CD14-positive monocyte (primary cell): ENCODE measurements at regions not wholly inside any gene's neighbourhood (a gene's known extent, or its start where the extent isn't known, plus 50 kb on each side); places are given as distances from the start of the nearest gene placed in this dataset.
"Not testable (repeated sequence)": the region's sequence is repeated elsewhere in the genome, so short reads cannot be mapped to it uniquely, and the experiment has no call there.

ENCODE experiments used
- DNase-seq, 3 donors: peaks; one replicate each; pipeline ENCODE4 v3.0.0-alpha.2; 2011 to 2022
- H2AFZ ChIP-seq: 2 replicates; pipeline ENCODE4 v1.6.0; 2012; ENCODE audit warnings: mild to moderate bottlenecking, low read depth, low read length, inconsistent platforms; ENCODE audit not compliant: insufficient read depth, poor library complexity, severe bottlenecking
- H3K27ac ChIP-seq, 2 donors: 1 replicate in 1 of 2; 2 replicates in 1 of 2; pipeline ENCODE4 v1.5.1; 2012 to 2013; ENCODE audit warnings: low read length in 2 of 2, control low read depth in 1 of 2, inconsistent platforms in 1 of 2, low read depth in 1 of 2, mild to moderate bottlenecking in 1 of 2
- H3K27me3 ChIP-seq, 2 donors: one replicate each; pipeline versions ENCODE4 v1.6.0 to v1.6.1; 2011 to 2013; ENCODE audit warnings: low read length in 2 of 2; ENCODE audit not compliant: control insufficient read depth in 2 of 2, insufficient read depth in 2 of 2
- H3K36me3 ChIP-seq, 2 donors: replicated peaks in 1 of 2; 1 replicate in 1 of 2; 2 replicates in 1 of 2; pipeline versions ENCODE4 v1.5.1 to v1.6.1; 2012 to 2013; ENCODE audit warnings: low read length in 2 of 2, control low read depth in 1 of 2, inconsistent platforms in 1 of 2, mild to moderate bottlenecking in 1 of 2; ENCODE audit not compliant: insufficient read depth in 2 of 2, control insufficient read depth in 1 of 2
- H3K4me1 ChIP-seq, 2 donors: 1 replicate in 1 of 2; 2 replicates in 1 of 2; pipeline versions ENCODE4 v1.5.1 to v1.6.1; 2012 to 2013; ENCODE audit warnings: low read length in 2 of 2, control low read depth in 1 of 2, inconsistent platforms in 1 of 2, mild to moderate bottlenecking in 1 of 2, moderate library complexity in 1 of 2; ENCODE audit not compliant: insufficient read depth in 2 of 2, control insufficient read depth in 1 of 2
- H3K4me2 ChIP-seq: replicated peaks from 2 replicates; pipeline ENCODE3; 2012; ENCODE audit warnings: low read length, moderate library complexity, mild to moderate bottlenecking; ENCODE audit not compliant: poor library complexity, severe bottlenecking; ENCODE audit errors: extremely low read depth
- H3K4me3 ChIP-seq, 3 experiments: fragments of 200-600 bp in 1 of 3; sonication (generic) in 1 of 3; replicated peaks in 1 of 3; 1 replicate in 2 of 3; 2 replicates in 1 of 3; pipeline ENCODE4 v1.5.1; 2011 to 2013; ENCODE audit warnings: low read length in 3 of 3, mild to moderate bottlenecking in 3 of 3, control low read depth in 2 of 3, low read depth in 2 of 3, inconsistent platforms in 1 of 3, moderate library complexity in 1 of 3
- H3K79me2 ChIP-seq: 2 replicates; pipeline ENCODE4 v1.6.0; 2012; ENCODE audit warnings: mild to moderate bottlenecking, control low read depth, inconsistent platforms, low read length, moderate library complexity; ENCODE audit not compliant: insufficient read depth
- H3K9ac ChIP-seq: 2 replicates; pipeline ENCODE4 v1.6.0; 2017; ENCODE audit warnings: low read length, mild to moderate bottlenecking; ENCODE audit not compliant: insufficient read depth, poor library complexity, severe bottlenecking
- H3K9me3 ChIP-seq, 2 donors: replicated peaks in 1 of 2; 1 replicate in 1 of 2; 2 replicates in 1 of 2; pipeline versions ENCODE4 v1.5.1 to v1.6.1; 2012 to 2013; ENCODE audit warnings: low read length in 2 of 2, control low read depth in 1 of 2; ENCODE audit not compliant: control insufficient read depth in 1 of 2, insufficient read depth in 1 of 2
- H4K20me1 ChIP-seq: 2 replicates; pipeline ENCODE4 v1.6.0; 2012; ENCODE audit warnings: mild to moderate bottlenecking, low read length, control low read depth, moderate library complexity; ENCODE audit not compliant: insufficient read depth
- H3K27ac Mint-ChIP-seq, 7 donors: one replicate each; pipeline ENCODE4 v1.8.0; 2020; ENCODE audit warnings: mild to moderate bottlenecking in 7 of 7, mixed read lengths in 7 of 7, moderate library complexity in 6 of 7, inconsistent platforms in 2 of 7
- H3K27me3 Mint-ChIP-seq, 3 donors: one replicate each; pipeline ENCODE4 v1.8.0; 2021 to 2022; ENCODE audit warnings: low read depth in 3 of 3, mild to moderate bottlenecking in 3 of 3, mixed read lengths in 3 of 3, moderate library complexity in 3 of 3, inconsistent platforms in 1 of 3
- H3K36me3 Mint-ChIP-seq, 2 donors: one replicate each; pipeline ENCODE4 v1.8.0; 2020; ENCODE audit warnings: mixed read lengths in 2 of 2, inconsistent platforms in 1 of 2, mild to moderate bottlenecking in 1 of 2
- H3K4me1 Mint-ChIP-seq: one replicate; pipeline ENCODE4 v1.8.0; 2020; ENCODE audit warnings: mild to moderate bottlenecking, mixed read lengths
- H3K4me3 Mint-ChIP-seq, 2 donors: one replicate each; pipeline ENCODE4 v1.8.0; 2020; ENCODE audit warnings: mild to moderate bottlenecking in 2 of 2, mixed read lengths in 2 of 2, moderate library complexity in 1 of 2
- H3K9me3 Mint-ChIP-seq, 7 donors: one replicate each; pipeline ENCODE4 v1.8.0; 2020 to 2022; ENCODE audit warnings: mixed read lengths in 7 of 7, mild to moderate bottlenecking in 6 of 7, moderate library complexity in 6 of 7, inconsistent platforms in 2 of 7
- CTCF ChIP-seq: fragments of 200-600 bp; IDR thresholded peaks from one replicate; pipeline ENCODE4 v1.8.0; 2022; ENCODE audit warnings: antibody characterized with exemption, mild to moderate bottlenecking
- WGBS: methylation state at CpG from one replicate; pipeline ENCODE4 v1.1.5; 2013; ENCODE audit warnings: missing lambda C conversion rate; ENCODE audit not compliant: insufficient coverage; 5-methylcytosine and 5-hydroxymethylcytosine counted together
- intact Hi-C, 2 donors: fragments of 100-400 bp; cut with micrococcal nuclease; formaldehyde crosslinking; loops; one replicate each; pipeline versions ENCODE4 v1.15.0 to v1.15.1; 2023

- Histone ChIP-seq H3K4me1 (no peaks in the 10 kb centered on the region), H3K4me3 (no peak overlapping the region), H3K36me3 (no peaks in the 10 kb centered on the region), H3K27ac (no peak overlapping the region), H3K27me3 (no peaks in the 10 kb centered on the region), H4K20me1 (no peaks in the 10 kb centered on the region), H3K9ac (no peak overlapping the region), H3K79me2 (no peaks in the 10 kb centered on the region), H3K4me2 (no peak overlapping the region), H2AFZ (no peak overlapping the region), H3K9me3 (no peaks in the 10 kb centered on the region)
- intact Hi-C loops = no loop called here
- no peak for TF ChIP-seq CTCF
- H3K27me3 Mint-ChIP-seq = peaks cover 0 to 1% (median 0%) of the 10 kb centered on the region in 3 donors
- no peaks in the 10 kb centered on the region for H3K4me1 Mint-ChIP-seq
- no peak overlapping the region for H3K4me3 Mint-ChIP-seq
- H3K27ac Mint-ChIP-seq = no peak overlapping the region
- H3K9me3 Mint-ChIP-seq = peaks cover 0 to 5% (median 2%) of the 10 kb centered on the region in 7 donors
- WGBS = no CpG with 5 or more reads among the region's 3 CpGs
- DNase-seq = no peak
- H3K36me3 Mint-ChIP-seq = no peaks in the 10 kb centered on the region
Observed at GRCh38 chrX:137878401-137878800, 312.5 kb downstream of the ZIC3 start.

GRCh38 chrX:137882960-137883359, 317.0 kb downstream of the ZIC3 start:
- intact Hi-C loops = no loop called here
- TF ChIP-seq CTCF = no peak
- Mint-ChIP-seq H3K4me3 (no peak overlapping the region), H3K36me3 (no peaks in the 10 kb centered on the region), H3K4me1 (no peaks in the 10 kb centered on the region), H3K9me3 (peaks cover 0 to 10% (median 3%) of the 10 kb centered on the region in 7 donors), H3K27ac (no peak overlapping the region), H3K27me3 (peaks cover 0 to 1% (median 0%) of the 10 kb centered on the region in 3 donors)
- Histone ChIP-seq H3K9ac (no peak overlapping the region), H3K36me3 (no peaks in the 10 kb centered on the region), H3K27ac (no peak overlapping the region), H3K4me2 (no peak overlapping the region), H4K20me1 (no peaks in the 10 kb centered on the region), H3K4me1 (no peaks in the 10 kb centered on the region), H3K27me3 (no peaks in the 10 kb centered on the region), H3K79me2 (no peaks in the 10 kb centered on the region), H2AFZ (no peak overlapping the region), H3K4me3 (no peak overlapping the region), H3K9me3 (no peaks in the 10 kb centered on the region)
- DNase-seq = no peak
- WGBS = no CpG with 5 or more reads among the region's 2 CpGs

- H2AFZ ChIP-seq, H3K4me3 ChIP-seq, H3K4me3 Mint-ChIP-seq, H4K20me1 ChIP-seq, H3K27me3 Mint-ChIP-seq, H3K9ac ChIP-seq, H3K4me1 ChIP-seq, H3K36me3 ChIP-seq, H3K9me3 ChIP-seq, H3K27me3 ChIP-seq, H3K79me2 ChIP-seq, H3K4me1 Mint-ChIP-seq, H3K27ac Mint-ChIP-seq, H3K4me2 ChIP-seq, H3K27ac ChIP-seq, DNase-seq, intact Hi-C loops, H3K36me3 Mint-ChIP-seq: not testable (repeated sequence)
- H3K9me3 Mint-ChIP-seq = peaks cover 0 to 10% (median 3%) of the 10 kb centered on the region in 7 donors
- WGBS = no CpG with 5 or more reads among the region's 1 CpG
Observed at GRCh38 chrX:137884813-137885212, 318.9 kb downstream of the ZIC3 start.
